ENCODE measurements at regions not wholly inside any gene's neighbourhood (a gene's known extent, or its start where the extent isn't known, plus 50 kb on each side); places are given as distances from the start of the nearest gene placed in this dataset.

DNA sequence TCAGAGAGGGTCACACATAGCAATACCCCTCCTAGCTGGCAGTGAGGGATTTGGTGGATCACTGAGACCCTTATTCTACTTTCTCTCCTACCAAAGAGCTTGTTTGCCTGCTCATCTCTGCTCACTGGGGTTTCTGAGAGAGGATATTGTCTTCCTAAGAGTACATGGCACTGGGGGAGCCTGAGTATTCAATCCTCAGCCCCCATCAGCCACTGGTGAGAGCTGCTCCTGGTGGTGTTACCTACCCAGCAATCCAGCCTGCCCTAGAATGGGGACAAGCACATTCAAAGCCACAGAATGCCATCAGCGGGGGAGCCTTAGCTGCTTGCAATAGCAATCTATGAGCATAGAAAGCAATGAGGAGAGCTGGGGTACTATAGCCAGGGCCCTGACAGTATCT lies 281.1 kb downstream of the WDR11 start:
- Histone ChIP-seq H3K4me1 (ENCODE audit: control insufficient read depth in 1 of 2, insufficient read depth in 2 of 2, low read length in 2 of 2) (no peaks in the 10 kb centered on the region), H3K9me2 (ENCODE audit: insufficient read depth) (no peaks in the 10 kb centered on the region), H3K9ac (ENCODE audit: low read length) (no peak overlapping the region), H3K27me3 (ENCODE audit: insufficient read depth, low read length) (no peaks in the 10 kb centered on the region), H3K36me3 (ENCODE audit: control insufficient read depth in 1 of 2, insufficient read depth in 2 of 2, low read length in 2 of 2) (no peaks in the 10 kb centered on the region), H3K27ac (ENCODE audit: low read depth, low read length) (no peak overlapping the region), H3K79me2 (ENCODE audit: insufficient read depth, low read length) (no peaks in the 10 kb centered on the region), H3K9me3 (ENCODE audit: control insufficient read depth in 1 of 2, insufficient read depth in 1 of 2, low read depth in 1 of 2, low read length in 2 of 2) (no peaks in the 10 kb centered on the region), H3K4me2 (ENCODE audit: low read length) (no peak overlapping the region), H2AFZ (ENCODE audit: low read depth, low read length, poor library complexity, severe bottlenecking) (no peak overlapping the region), H3K4me3 (replicated peaks in 1 of 2; ENCODE audit: low read depth in 1 of 2, low read length in 2 of 2) (no peak overlapping the region), H4K20me1 (ENCODE audit: insufficient read depth) (no peaks in the 10 kb centered on the region)
- TF ChIP-seq, protein P1, sequence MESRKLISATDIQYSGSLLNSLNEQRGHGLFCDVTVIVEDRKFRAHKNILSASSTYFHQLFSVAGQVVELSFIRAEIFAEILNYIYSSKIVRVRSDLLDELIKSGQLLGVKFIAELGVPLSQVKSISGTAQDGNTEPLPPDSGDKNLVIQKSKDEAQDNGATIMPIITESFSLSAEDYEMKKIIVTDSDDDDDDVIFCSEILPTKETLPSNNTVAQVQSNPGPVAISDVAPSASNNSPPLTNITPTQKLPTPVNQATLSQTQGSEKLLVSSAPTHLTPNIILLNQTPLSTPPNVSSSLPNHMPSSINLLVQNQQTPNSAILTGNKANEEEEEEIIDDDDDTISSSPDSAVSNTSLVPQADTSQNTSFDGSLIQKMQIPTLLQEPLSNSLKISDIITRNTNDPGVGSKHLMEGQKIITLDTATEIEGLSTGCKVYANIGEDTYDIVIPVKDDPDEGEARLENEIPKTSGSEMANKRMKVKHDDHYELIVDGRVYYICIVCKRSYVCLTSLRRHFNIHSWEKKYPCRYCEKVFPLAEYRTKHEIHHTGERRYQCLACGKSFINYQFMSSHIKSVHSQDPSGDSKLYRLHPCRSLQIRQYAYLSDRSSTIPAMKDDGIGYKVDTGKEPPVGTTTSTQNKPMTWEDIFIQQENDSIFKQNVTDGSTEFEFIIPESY (IDR thresholded peaks at IDR 0.05; ENCODE audit: extremely low read depth, insufficient replicate concordance, low read length), result no peak
- no peak for TF ChIP-seq EGR1 (IDR thresholded peaks at IDR 0.05; ENCODE audit: low read depth)
- TF ChIP-seq FOSL1 (IDR thresholded peaks at IDR 0.05; ENCODE audit: low read depth), result no peak
- TF ChIP-seq SRF (IDR thresholded peaks at IDR 0.05; ENCODE audit: low read depth), result no peak
- TF ChIP-seq EZH2phosphoT487 (IDR thresholded peaks at IDR 0.05; ENCODE audit: borderline replicate concordance), result no peak
- TF ChIP-seq CBX3 (IDR thresholded peaks at IDR 0.05; ENCODE audit: low read depth), result no peak
- TF ChIP-seq, protein P2, sequence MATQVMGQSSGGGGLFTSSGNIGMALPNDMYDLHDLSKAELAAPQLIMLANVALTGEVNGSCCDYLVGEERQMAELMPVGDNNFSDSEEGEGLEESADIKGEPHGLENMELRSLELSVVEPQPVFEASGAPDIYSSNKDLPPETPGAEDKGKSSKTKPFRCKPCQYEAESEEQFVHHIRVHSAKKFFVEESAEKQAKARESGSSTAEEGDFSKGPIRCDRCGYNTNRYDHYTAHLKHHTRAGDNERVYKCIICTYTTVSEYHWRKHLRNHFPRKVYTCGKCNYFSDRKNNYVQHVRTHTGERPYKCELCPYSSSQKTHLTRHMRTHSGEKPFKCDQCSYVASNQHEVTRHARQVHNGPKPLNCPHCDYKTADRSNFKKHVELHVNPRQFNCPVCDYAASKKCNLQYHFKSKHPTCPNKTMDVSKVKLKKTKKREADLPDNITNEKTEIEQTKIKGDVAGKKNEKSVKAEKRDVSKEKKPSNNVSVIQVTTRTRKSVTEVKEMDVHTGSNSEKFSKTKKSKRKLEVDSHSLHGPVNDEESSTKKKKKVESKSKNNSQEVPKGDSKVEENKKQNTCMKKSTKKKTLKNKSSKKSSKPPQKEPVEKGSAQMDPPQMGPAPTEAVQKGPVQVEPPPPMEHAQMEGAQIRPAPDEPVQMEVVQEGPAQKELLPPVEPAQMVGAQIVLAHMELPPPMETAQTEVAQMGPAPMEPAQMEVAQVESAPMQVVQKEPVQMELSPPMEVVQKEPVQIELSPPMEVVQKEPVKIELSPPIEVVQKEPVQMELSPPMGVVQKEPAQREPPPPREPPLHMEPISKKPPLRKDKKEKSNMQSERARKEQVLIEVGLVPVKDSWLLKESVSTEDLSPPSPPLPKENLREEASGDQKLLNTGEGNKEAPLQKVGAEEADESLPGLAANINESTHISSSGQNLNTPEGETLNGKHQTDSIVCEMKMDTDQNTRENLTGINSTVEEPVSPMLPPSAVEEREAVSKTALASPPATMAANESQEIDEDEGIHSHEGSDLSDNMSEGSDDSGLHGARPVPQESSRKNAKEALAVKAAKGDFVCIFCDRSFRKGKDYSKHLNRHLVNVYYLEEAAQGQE (IDR thresholded peaks at IDR 0.05; ENCODE audit: low read depth), result no peak
- no peak for TF ChIP-seq YY1 (IDR thresholded peaks at IDR 0.05; ENCODE audit: extremely low read depth, insufficient replicate concordance, low read depth, low read length)
- TF ChIP-seq ZFX (IDR thresholded peaks at IDR 0.05), result no peak
- no peak for TF ChIP-seq POLR2A (IDR thresholded peaks at IDR 0.05; ENCODE audit: borderline replicate concordance, extremely low read depth, insufficient read depth, insufficient read length)
- TF ChIP-seq TCF7L2 (IDR thresholded peaks at IDR 0.05; ENCODE audit: borderline replicate concordance, extremely low read depth, insufficient read depth, insufficient read length), result no peak
- TF ChIP-seq CTCF (IDR thresholded peaks at IDR 0.05 in 2 of 3, conservative IDR thresholded peaks at IDR 0.05 in 1 of 3; ENCODE audit: borderline replicate concordance in 1 of 3, insufficient read depth in 1 of 3, low read depth in 2 of 3, low read length in 2 of 3), result no peak
- no peak for TF ChIP-seq RAD21 (IDR thresholded peaks at IDR 0.05; ENCODE audit: low read depth)
- TF ChIP-seq ZNF274 (IDR thresholded peaks at IDR 0.05; ENCODE audit: low read depth, low read length), result no peak
- no peak for TF ChIP-seq ELF1 (IDR thresholded peaks at IDR 0.05; ENCODE audit: borderline replicate concordance, low read depth)
- no peak for TF ChIP-seq MAX (IDR thresholded peaks at IDR 0.05)
- TF ChIP-seq JUND (IDR thresholded peaks at IDR 0.05), result no peak
- intact Hi-C loops (cut with micrococcal nuclease), result no loop called here
- POLR2A ChIA-PET, result no interaction called here
- no peak for DNase-seq (ENCODE audit: low read depth, low spot score)
- no peak for ATAC-seq
- no TSS peak for BruUV-seq (replicated peaks)
- RAD21 ChIA-PET (ENCODE audit: low non-redundant PET in 1 of 2, low total read pairs in 2 of 2, uncharacterized antibody in 2 of 2, unreplicated experiment in 2 of 2), result no interaction called here
- CTCF ChIA-PET, result no interaction called here
